Lower lobe of right lung (tissue), 2 donors: ENCODE measurements at regions not wholly inside any gene's neighbourhood (a gene's known extent, or its start where the extent isn't known, plus 50 kb on each side); places are given as distances from the start of the nearest gene placed in this dataset.

ENCODE experiments used
- ATAC-seq, 2 donors: fragments of 200-7000 bp; cut with Tn5 transposase; one replicate each; pipeline ENCODE4 v1.9.1; 2020 to 2022; ENCODE audit warnings: mild to moderate bottlenecking in 2 of 2, moderate library complexity in 2 of 2
- DNase-seq: peaks from one replicate; pipeline ENCODE4 v3.0.0-alpha.2; 2020
- H3K27ac ChIP-seq: fragments of 200-600 bp; one replicate; pipeline ENCODE4 v1.8.0; 2022
- H3K27me3 ChIP-seq: fragments of 200-600 bp; one replicate; pipeline ENCODE4 v1.8.0; 2022; ENCODE audit warnings: low read depth
- H3K36me3 ChIP-seq: fragments of 200-600 bp; one replicate; pipeline ENCODE4 v1.8.0; 2022; ENCODE audit warnings: mild to moderate bottlenecking
- H3K4me1 ChIP-seq: fragments of 200-600 bp; one replicate; pipeline ENCODE4 v1.8.0; 2022
- H3K4me3 ChIP-seq: fragments of 200-600 bp; one replicate; pipeline ENCODE4 v1.8.0; 2022; ENCODE audit warnings: mild to moderate bottlenecking
- H3K9me3 ChIP-seq: fragments of 200-600 bp; one replicate; pipeline ENCODE4 v1.8.0; 2022
- CTCF ChIP-seq: fragments of 200-600 bp; IDR thresholded peaks from one replicate; pipeline ENCODE4 v1.8.0; 2022; ENCODE audit warnings: antibody characterized with exemption, mild to moderate bottlenecking
- intact Hi-C: fragments of 100-400 bp; cut with DNase I; formaldehyde crosslinking; loops from one replicate; pipeline ENCODE4 v1.11.0; 2022
- donor health status: DM: no; HTN: yes; CAD: no; lungs with severe emphysema.

- H3K9me3 ChIP-seq, result no peaks in the 10 kb centered on the region
- no peaks in the 10 kb centered on the region for H3K36me3 ChIP-seq
- no peak for ATAC-seq
- H3K27ac ChIP-seq, result no peak overlapping the region
- no peak for DNase-seq
- TF ChIP-seq CTCF, result no peak
- intact Hi-C loops, result no loop called here
- H3K4me3 ChIP-seq, result no peak overlapping the region
- H3K27me3 ChIP-seq, result no peaks in the 10 kb centered on the region
- H3K4me1 ChIP-seq, result no peaks in the 10 kb centered on the region
Measured at GRCh38 chr3:104788807-104789206, 577.9 kb upstream of the ALCAM start.

- intact Hi-C loops, result no loop called here
- Histone ChIP-seq H3K9me3 (no peaks in the 10 kb centered on the region), H3K27ac (no peak overlapping the region), H3K4me1 (no peaks in the 10 kb centered on the region), H3K4me3 (no peak overlapping the region), H3K36me3 (no peaks in the 10 kb centered on the region), H3K27me3 (no peaks in the 10 kb centered on the region)
- ATAC-seq (no peak), DNase-seq (no peak)
- TF ChIP-seq CTCF, result no peak
Measured at GRCh38 chr3:104791331-104791730, 575.4 kb upstream of the ALCAM start.

GRCh38 chr3:104796556-104796955, 570.2 kb upstream of the ALCAM start:
- H3K9me3 ChIP-seq, result no peaks in the 10 kb centered on the region
- no peak overlapping the region for H3K27ac ChIP-seq
- DNase-seq, result no peak
- intact Hi-C loops, result no loop called here
- H3K4me1 ChIP-seq, result no peaks in the 10 kb centered on the region
- ATAC-seq, result no peak
- H3K27me3 ChIP-seq, result no peaks in the 10 kb centered on the region
- no peak overlapping the region for H3K4me3 ChIP-seq
- no peaks in the 10 kb centered on the region for H3K36me3 ChIP-seq
- no peak for TF ChIP-seq CTCF

GRCh38 chr3:104805042-104805441, 561.7 kb upstream of the ALCAM start:
- H3K27ac ChIP-seq, result no peak overlapping the region
- TF ChIP-seq CTCF, result no peak
- ATAC-seq, result no peak
- H3K4me1 ChIP-seq, result no peaks in the 10 kb centered on the region
- H3K27me3 ChIP-seq, result no peaks in the 10 kb centered on the region
- H3K9me3 ChIP-seq, result no peaks in the 10 kb centered on the region
- no peak for DNase-seq
- no peaks in the 10 kb centered on the region for H3K36me3 ChIP-seq
- intact Hi-C loops, result no loop called here
- no peak overlapping the region for H3K4me3 ChIP-seq

GRCh38 chr3:104805508-104805907, 561.2 kb upstream of the ALCAM start:
- H3K9me3 ChIP-seq, result no peaks in the 10 kb centered on the region
- no peak overlapping the region for H3K4me3 ChIP-seq
- intact Hi-C loops, result no loop called here
- no peak for DNase-seq
- H3K27ac ChIP-seq, result no peak overlapping the region
- no peak for ATAC-seq
- H3K4me1 ChIP-seq, result no peaks in the 10 kb centered on the region
- TF ChIP-seq CTCF, result no peak
- H3K27me3 ChIP-seq, result no peaks in the 10 kb centered on the region
- H3K36me3 ChIP-seq, result no peaks in the 10 kb centered on the region

GRCh38 chr3:104810896-104811295, 555.8 kb upstream of the ALCAM start:
- no peaks in the 10 kb centered on the region for H3K9me3 ChIP-seq
- no peaks in the 10 kb centered on the region for H3K27me3 ChIP-seq
- intact Hi-C loops, result no loop called here
- no peak for ATAC-seq
- no peak overlapping the region for H3K27ac ChIP-seq
- no peak for TF ChIP-seq CTCF
- no peak for DNase-seq
- H3K36me3 ChIP-seq, result no peaks in the 10 kb centered on the region
- no peaks in the 10 kb centered on the region for H3K4me1 ChIP-seq
- H3K4me3 ChIP-seq, result no peak overlapping the region
